Gastroesophageal sphincter (tissue), 4 donors: ENCODE measurements at regions not wholly inside any gene's neighbourhood (a gene's known extent, or its start where the extent isn't known, plus 50 kb on each side); places are given as distances from the start of the nearest gene placed in this dataset.

ENCODE experiments used
- ATAC-seq: fragments of 150-250 bp; one replicate; pipeline ENCODE4 v1.9.1; 2016; ENCODE audit warnings: mild to moderate bottlenecking, moderate library complexity
- H3K27ac ChIP-seq, 4 donors: fragments of 200-600 bp; sonication (generic) in 3 of 4; 1 replicate in 3 of 4; 2 replicates in 1 of 4; pipeline ENCODE4 v1.5.1; 2016 to 2019
- H3K27me3 ChIP-seq: fragments of 200-600 bp; sonication (generic); one replicate; pipeline ENCODE4 v1.5.1; 2019
- H3K36me3 ChIP-seq, 2 donors: fragments of 200-600 bp; sonication (generic); one replicate each; pipeline ENCODE4 v1.5.1; 2019; ENCODE audit warnings: control low read depth in 1 of 2
- H3K4me1 ChIP-seq, 3 donors: fragments of 200-600 bp; sonication (generic); 1 replicate in 2 of 3; 2 replicates in 1 of 3; pipeline ENCODE4 v1.5.1; 2016 to 2019; ENCODE audit warnings: control low read depth in 2 of 3
- H3K4me3 ChIP-seq, 2 donors: fragments of 200-600 bp; sonication (generic); one replicate each; pipeline ENCODE4 v1.5.1; 2019; ENCODE audit warnings: mild to moderate bottlenecking in 1 of 2, moderate library complexity in 1 of 2
- H3K9me3 ChIP-seq, 3 donors: fragments of 200-600 bp; sonication (generic); one replicate each; pipeline ENCODE4 v1.5.1; 2017 to 2019; ENCODE audit warnings: control low read depth in 2 of 3
- EP300 ChIP-seq: sonication (generic); formaldehyde crosslinking; IDR thresholded peaks from one replicate; pipeline ENCODE4 v1.6.1; 2017; ENCODE audit warnings: antibody characterized with exemption, mild to moderate bottlenecking
- POLR2A ChIP-seq, 2 donors: fragments of 450-650 bp; IDR thresholded peaks; one replicate each; pipeline ENCODE4 v1.6.1; 2017; ENCODE audit warnings: antibody characterized with exemption in 2 of 2, mild to moderate bottlenecking in 2 of 2, moderate library complexity in 1 of 2
- POLR2AphosphoS5 ChIP-seq: sonication (generic); formaldehyde crosslinking; IDR thresholded peaks from one replicate; pipeline ENCODE4 v1.6.1; 2017; ENCODE audit warnings: antibody characterized with exemption
- WGBS, 2 donors: methylation state at CpG; one replicate each; pipeline ENCODE4 v1.1.5; 2018; ENCODE audit warnings: low coverage in 1 of 2; 5-methylcytosine and 5-hydroxymethylcytosine counted together
- small RNA-seq, 4 donors: library from RNA; depleted of rRNA; stranded (forward); fragments of <200 nt; gene quantifications; one replicate each; pipeline ENCODE3, GENCODE V24; 2016
- TF ChIP-seq, protein P1 (sequence below), 4 experiments: fragments of 200-600 bp in 2 of 4; fragments of 450-650 bp in 2 of 4; sonication (generic) in 1 of 4; IDR thresholded peaks; one replicate each; pipeline ENCODE4 v1.5.1; 2017 to 2019; ENCODE audit warnings: antibody characterized with exemption in 4 of 4, mild to moderate bottlenecking in 2 of 4, moderate library complexity in 2 of 4

GRCh38 chr12:86331012-86331411, 74.8 kb upstream of the MGAT4C start:
- TF ChIP-seq POLR2A (IDR thresholded peaks at IDR 0.05): no peak
- WGBS, 2 donors: 71 to 72% methylated on average over 4 of the region's 4 CpGs
- no peak for ATAC-seq

DNA sequence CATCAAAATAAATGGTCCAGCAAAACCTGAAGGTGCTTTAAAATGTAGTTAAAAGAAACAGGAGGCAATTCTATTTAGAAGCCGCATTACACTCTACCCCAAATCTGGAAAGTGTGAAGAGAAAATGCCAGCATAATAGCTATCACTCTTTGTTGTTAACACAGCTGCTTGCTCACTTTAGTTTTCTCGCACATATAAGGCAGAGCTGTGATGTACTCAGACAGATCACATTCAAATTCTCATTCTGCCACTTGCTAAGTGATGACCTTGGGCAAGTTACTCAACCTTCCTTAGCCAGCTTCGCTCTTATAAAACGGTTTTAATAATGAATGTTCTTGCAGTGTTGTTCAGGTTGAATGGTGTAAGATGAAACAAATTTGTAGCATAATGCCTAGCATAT, 56.0 kb upstream of the MGAT4C start:
- TF ChIP-seq, protein P1, sequence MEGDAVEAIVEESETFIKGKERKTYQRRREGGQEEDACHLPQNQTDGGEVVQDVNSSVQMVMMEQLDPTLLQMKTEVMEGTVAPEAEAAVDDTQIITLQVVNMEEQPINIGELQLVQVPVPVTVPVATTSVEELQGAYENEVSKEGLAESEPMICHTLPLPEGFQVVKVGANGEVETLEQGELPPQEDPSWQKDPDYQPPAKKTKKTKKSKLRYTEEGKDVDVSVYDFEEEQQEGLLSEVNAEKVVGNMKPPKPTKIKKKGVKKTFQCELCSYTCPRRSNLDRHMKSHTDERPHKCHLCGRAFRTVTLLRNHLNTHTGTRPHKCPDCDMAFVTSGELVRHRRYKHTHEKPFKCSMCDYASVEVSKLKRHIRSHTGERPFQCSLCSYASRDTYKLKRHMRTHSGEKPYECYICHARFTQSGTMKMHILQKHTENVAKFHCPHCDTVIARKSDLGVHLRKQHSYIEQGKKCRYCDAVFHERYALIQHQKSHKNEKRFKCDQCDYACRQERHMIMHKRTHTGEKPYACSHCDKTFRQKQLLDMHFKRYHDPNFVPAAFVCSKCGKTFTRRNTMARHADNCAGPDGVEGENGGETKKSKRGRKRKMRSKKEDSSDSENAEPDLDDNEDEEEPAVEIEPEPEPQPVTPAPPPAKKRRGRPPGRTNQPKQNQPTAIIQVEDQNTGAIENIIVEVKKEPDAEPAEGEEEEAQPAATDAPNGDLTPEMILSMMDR (IDR thresholded peaks at IDR 0.05): no peak
- TF ChIP-seq POLR2AphosphoS5 (no peak), EP300 (no peak), POLR2A (IDR thresholded peaks at IDR 0.05) (no peak)
- Histone ChIP-seq H3K4me1 (no peaks in the 10 kb centered on the region), H3K36me3 (no peaks in the 10 kb centered on the region), H3K9me3 (no peaks in the 10 kb centered on the region), H3K27ac (no peak overlapping the region), H3K4me3 (no peak overlapping the region), H3K27me3 (no peaks in the 10 kb centered on the region)
- 78 to 81% methylated on average over 4 of the region's 4 CpGs for WGBS, 2 donors
- no peak for ATAC-seq

More at GRCh38 chr12:86331012-86331411, 74.8 kb upstream of the MGAT4C start:
- no peaks in the 10 kb centered on the region for H3K36me3 ChIP-seq
- no peaks in the 10 kb centered on the region for H3K9me3 ChIP-seq
- H3K4me1 ChIP-seq: no peaks in the 10 kb centered on the region
- no peak overlapping the region for H3K4me3 ChIP-seq
- no peaks in the 10 kb centered on the region for H3K27me3 ChIP-seq
- H3K27ac ChIP-seq: no peak overlapping the region

Small RNAs in the stretch of these regions (small RNA-seq; reads per million reads assigned to genes)
- 0 reads per million in 4 donors for gene AC079598.2
- 0 reads per million in 4 donors for gene AC079598.3
- 2.0 to 11.5 (median 4.7) reads per million in 4 donors for gene AC079598.4
- 0 reads per million in 4 donors for gene CYCSP30
